K562 (cell line): ENCODE measurements at regions not wholly inside any gene's neighbourhood (a gene's known extent, or its start where the extent isn't known, plus 50 kb on each side); places are given as distances from the start of the nearest gene placed in this dataset.

ENCODE experiments used
- ARNT ChIP-seq, 2 experiments: fragments of 450-650 bp; IDR thresholded peaks; 2 replicates each; pipeline ENCODE4 v1.6.1; 2016; ENCODE audit warnings: mild to moderate bottlenecking in 1 of 2
- EHMT2 ChIP-seq: fragments of 450-650 bp; IDR thresholded peaks from 2 replicates; pipeline ENCODE4 v1.6.1; 2018; ENCODE audit warnings: antibody characterized with exemption
- FOXK1 ChIP-seq: sonication (generic); formaldehyde crosslinking; IDR thresholded peaks from 2 replicates; pipeline ENCODE4 v1.8.0; 2022; ENCODE audit warnings: missing genetic modification reagents, mild to moderate bottlenecking, borderline replicate concordance
- GABPB1 ChIP-seq: sonication (generic); formaldehyde crosslinking; IDR thresholded peaks from 2 replicates; pipeline ENCODE4 v1.8.0; 2022; ENCODE audit warnings: mild to moderate bottlenecking, missing genetic modification reagents
- HDAC1 ChIP-seq, 2 experiments: fragments of 450-650 bp; IDR thresholded peaks; 2 replicates each; pipeline ENCODE4 v1.6.1; 2016 to 2017; ENCODE audit warnings: inconsistent platforms in 1 of 2, mild to moderate bottlenecking in 1 of 2, moderate library complexity in 1 of 2
- KAT2B ChIP-seq: IDR thresholded peaks from one replicate; pipeline ENCODE4 v1.6.1; 2012; ENCODE audit warnings: low read depth, mild to moderate bottlenecking, control low read depth, inconsistent platforms, low read length, moderate library complexity
- MAFF ChIP-seq: IDR thresholded peaks from 2 replicates; pipeline ENCODE4 v1.6.1; 2012; ENCODE audit warnings: low read length, improper control_type of control experiment
- MAZ ChIP-seq, 2 experiments: fragments of 450-650 bp in 1 of 2; sonication (generic) in 1 of 2; formaldehyde crosslinking; IDR thresholded peaks in 1 of 2; conservative IDR thresholded peaks in 1 of 2; 2 replicates each; pipeline versions ENCODE4 v1.4.0 to v1.5.0; 2020; ENCODE audit warnings: mild to moderate bottlenecking in 1 of 2, missing genetic modification reagents in 1 of 2
- MCM2 ChIP-seq: fragments of 450-650 bp; IDR thresholded peaks from 2 replicates; pipeline ENCODE4 v1.6.1; 2017; ENCODE audit warnings: low read depth, mild to moderate bottlenecking
- MED1 ChIP-seq: sonication (generic); formaldehyde crosslinking; IDR thresholded peaks from 2 replicates; pipeline ENCODE4 v1.8.1; 2023; ENCODE audit warnings: missing genetic modification reagents, borderline replicate concordance
- NBN ChIP-seq: fragments of 450-650 bp; IDR thresholded peaks from 2 replicates; pipeline ENCODE4 v1.6.1; 2016; ENCODE audit warnings: low read depth, mild to moderate bottlenecking
- NELFE ChIP-seq: IDR thresholded peaks from 2 replicates; pipeline ENCODE4 v1.6.1; 2011; ENCODE audit warnings: mild to moderate bottlenecking; ENCODE audit not compliant: insufficient read depth, insufficient read length
- NFE2L1 ChIP-seq: fragments of 450-650 bp; IDR thresholded peaks from 2 replicates; pipeline ENCODE4 v1.6.1; 2016; ENCODE audit warnings: missing genetic modification characterization, low read depth, mild to moderate bottlenecking, missing compliant biosample characterization, moderate library complexity, borderline replicate concordance
- POLR3G ChIP-seq: IDR thresholded peaks from 2 replicates; pipeline ENCODE4 v1.6.1; 2011; ENCODE audit not compliant: insufficient read length, insufficient replicate concordance; ENCODE audit errors: extremely low read depth
- SAFB ChIP-seq: fragments of 200-400 bp; formaldehyde crosslinking; IDR thresholded peaks from 2 replicates; pipeline ENCODE4 v1.6.1; 2017; ENCODE audit warnings: low read depth, low read length, borderline replicate concordance
- TCF3 ChIP-seq: sonication (generic); formaldehyde crosslinking; IDR thresholded peaks from 2 replicates; pipeline ENCODE4 v1.4.0; 2020; ENCODE audit warnings: mild to moderate bottlenecking, missing genetic modification reagents
- ZFP1 ChIP-seq: fragments of 450-650 bp; formaldehyde crosslinking; IDR thresholded peaks from 2 replicates; pipeline ENCODE4 v1.4.0; 2020; ENCODE audit warnings: mild to moderate bottlenecking, mixed read lengths
- ZNF134 ChIP-seq: fragments of 250-450 bp; sonication (Bioruptor Pico); conservative IDR thresholded peaks from 2 replicates; pipeline ENCODE4 v1.4.0; 2020
- ZNF384 ChIP-seq: IDR thresholded peaks from 2 replicates; pipeline ENCODE4 v1.6.1; 2012; ENCODE audit warnings: low read depth, low read length, improper control_type of control experiment
- ZNF507 ChIP-seq: conservative IDR thresholded peaks from 2 replicates; pipeline ENCODE4 v1.6.1; 2017; ENCODE audit warnings: missing genetic modification characterization, missing compliant biosample characterization
- ZNF584 ChIP-seq: fragments of 200-800 bp; sonication (Bioruptor generic); IDR thresholded peaks from 2 replicates; pipeline ENCODE4 v1.6.1; 2016; ENCODE audit warnings: low read depth, mild to moderate bottlenecking, missing genetic modification characterization, missing compliant biosample characterization
- ZNF699 ChIP-seq: fragments of 250-450 bp; sonication (Bioruptor Pico); IDR thresholded peaks from 2 replicates; pipeline ENCODE4 v1.8.0; 2021; ENCODE audit warnings: mild to moderate bottlenecking, moderate library complexity; ENCODE audit not compliant: insufficient replicate concordance
- TF ChIP-seq, protein P1 (sequence below): IDR thresholded peaks from 2 replicates; pipeline ENCODE4 v1.6.1; 2012; ENCODE audit warnings: low read depth, low read length, improper control_type of control experiment, borderline replicate concordance
- TF ChIP-seq, protein P2 (sequence below): fragments of 250-450 bp; sonication (Bioruptor Pico); IDR thresholded peaks from 2 replicates; pipeline ENCODE4 v1.5.0; 2021
- TF ChIP-seq, protein P3 (sequence below): sonication (generic); formaldehyde crosslinking; IDR thresholded peaks from 2 replicates; pipeline ENCODE4 v1.8.0; 2022; ENCODE audit warnings: missing genetic modification reagents, mild to moderate bottlenecking, borderline replicate concordance
- TF ChIP-seq, protein P4 (sequence below), 2 experiments: fragments of 450-650 bp in 1 of 2; sonication (generic) in 1 of 2; formaldehyde crosslinking in 1 of 2; IDR thresholded peaks in 1 of 2; conservative IDR thresholded peaks in 1 of 2; 2 replicates each; pipeline versions ENCODE4 v1.6.1 to v1.8.1; 2016 to 2023; ENCODE audit warnings: mild to moderate bottlenecking in 2 of 2, moderate library complexity in 2 of 2, inconsistent platforms in 1 of 2, missing genetic modification reagents in 1 of 2

DNA sequence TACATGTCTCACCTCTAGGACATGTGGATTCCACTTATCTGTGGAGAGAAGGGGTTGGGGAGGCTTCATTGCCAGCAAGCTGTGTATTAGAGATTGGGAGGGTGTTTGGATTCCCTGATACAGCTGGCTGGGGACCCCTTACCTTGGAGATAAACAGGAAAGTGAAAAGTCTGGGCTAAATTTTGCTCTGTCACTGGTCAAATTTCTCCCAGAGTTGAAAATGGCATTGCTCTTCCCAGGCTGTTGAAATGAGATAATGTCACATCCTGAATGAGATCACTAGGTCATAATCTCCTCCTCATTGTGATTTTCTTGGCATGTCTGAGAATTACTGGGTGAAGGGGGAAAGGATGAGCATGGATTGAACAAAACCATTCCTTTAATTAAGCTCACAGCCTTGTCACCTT, 265.0 kb upstream of the PARD3B start (continued):
- TF ChIP-seq, protein P1, sequence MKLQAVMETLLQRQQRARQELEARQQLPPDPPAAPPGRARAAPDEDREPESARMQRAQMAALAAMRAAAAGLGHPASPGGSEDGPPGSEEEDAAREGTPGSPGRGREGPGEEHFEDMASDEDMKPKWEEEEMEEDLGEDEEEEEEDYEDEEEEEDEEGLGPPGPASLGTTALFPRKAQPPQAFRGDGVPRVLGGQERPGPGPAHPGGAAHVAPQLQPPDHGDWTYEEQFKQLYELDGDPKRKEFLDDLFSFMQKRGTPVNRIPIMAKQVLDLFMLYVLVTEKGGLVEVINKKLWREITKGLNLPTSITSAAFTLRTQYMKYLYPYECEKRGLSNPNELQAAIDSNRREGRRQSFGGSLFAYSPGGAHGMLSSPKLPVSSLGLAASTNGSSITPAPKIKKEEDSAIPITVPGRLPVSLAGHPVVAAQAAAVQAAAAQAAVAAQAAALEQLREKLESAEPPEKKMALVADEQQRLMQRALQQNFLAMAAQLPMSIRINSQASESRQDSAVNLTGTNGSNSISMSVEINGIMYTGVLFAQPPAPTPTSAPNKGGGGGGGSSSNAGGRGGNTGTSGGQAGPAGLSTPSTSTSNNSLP = no peak
- no peak for TF ChIP-seq MAFF
- TF ChIP-seq GABPB1 = no peak
- no peak for TF ChIP-seq MAZ (CRISPR knock-in tag; conservative IDR thresholded peaks at IDR 0.05 in 1 of 2, IDR thresholded peaks at IDR 0.05 in 1 of 2)
- TF ChIP-seq, protein P2, sequence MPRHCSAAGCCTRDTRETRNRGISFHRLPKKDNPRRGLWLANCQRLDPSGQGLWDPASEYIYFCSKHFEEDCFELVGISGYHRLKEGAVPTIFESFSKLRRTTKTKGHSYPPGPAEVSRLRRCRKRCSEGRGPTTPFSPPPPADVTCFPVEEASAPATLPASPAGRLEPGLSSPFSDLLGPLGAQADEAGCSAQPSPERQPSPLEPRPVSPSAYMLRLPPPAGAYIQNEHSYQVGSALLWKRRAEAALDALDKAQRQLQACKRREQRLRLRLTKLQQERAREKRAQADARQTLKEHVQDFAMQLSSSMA = no peak
- no peak for TF ChIP-seq MED1 (CRISPR knock-in tag)
- TF ChIP-seq HDAC1 (IDR thresholded peaks at IDR 0.05) = no peak
- TF ChIP-seq SAFB = no peak
- TF ChIP-seq MCM2 = no peak
- no peak for TF ChIP-seq ZFP1
- TF ChIP-seq ZNF134 (CRISPR knock-in tag) = no peak
- no peak for TF ChIP-seq ARNT (IDR thresholded peaks at IDR 0.05)
- TF ChIP-seq NFE2L1 (tag) = no peak
- TF ChIP-seq POLR3G = no peak
- no peak for TF ChIP-seq ZNF384
- TF ChIP-seq ZNF507 (tag) = no peak
- TF ChIP-seq ZNF699 (CRISPR knock-in tag) = no peak
- TF ChIP-seq EHMT2 = no peak
- TF ChIP-seq, protein P3, sequence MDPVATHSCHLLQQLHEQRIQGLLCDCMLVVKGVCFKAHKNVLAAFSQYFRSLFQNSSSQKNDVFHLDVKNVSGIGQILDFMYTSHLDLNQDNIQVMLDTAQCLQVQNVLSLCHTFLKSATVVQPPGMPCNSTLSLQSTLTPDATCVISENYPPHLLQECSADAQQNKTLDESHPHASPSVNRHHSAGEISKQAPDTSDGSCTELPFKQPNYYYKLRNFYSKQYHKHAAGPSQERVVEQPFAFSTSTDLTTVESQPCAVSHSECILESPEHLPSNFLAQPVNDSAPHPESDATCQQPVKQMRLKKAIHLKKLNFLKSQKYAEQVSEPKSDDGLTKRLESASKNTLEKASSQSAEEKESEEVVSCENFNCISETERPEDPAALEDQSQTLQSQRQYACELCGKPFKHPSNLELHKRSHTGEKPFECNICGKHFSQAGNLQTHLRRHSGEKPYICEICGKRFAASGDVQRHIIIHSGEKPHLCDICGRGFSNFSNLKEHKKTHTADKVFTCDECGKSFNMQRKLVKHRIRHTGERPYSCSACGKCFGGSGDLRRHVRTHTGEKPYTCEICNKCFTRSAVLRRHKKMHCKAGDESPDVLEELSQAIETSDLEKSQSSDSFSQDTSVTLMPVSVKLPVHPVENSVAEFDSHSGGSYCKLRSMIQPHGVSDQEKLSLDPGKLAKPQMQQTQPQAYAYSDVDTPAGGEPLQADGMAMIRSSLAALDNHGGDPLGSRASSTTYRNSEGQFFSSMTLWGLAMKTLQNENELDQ (CRISPR knock-in tag) = no peak
- TF ChIP-seq, protein P4, sequence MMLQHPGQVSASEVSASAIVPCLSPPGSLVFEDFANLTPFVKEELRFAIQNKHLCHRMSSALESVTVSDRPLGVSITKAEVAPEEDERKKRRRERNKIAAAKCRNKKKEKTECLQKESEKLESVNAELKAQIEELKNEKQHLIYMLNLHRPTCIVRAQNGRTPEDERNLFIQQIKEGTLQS (IDR thresholded peaks at IDR 0.05) = peak; percentile 59
- TF ChIP-seq, protein P4 (CRISPR knock-in tag; conservative IDR thresholded peaks at IDR 0.05) = no peak
- TF ChIP-seq FOXK1 = no peak
- no peak for TF ChIP-seq KAT2B
- TF ChIP-seq ZNF584 (CRISPR knock-in tag) = peak; percentile 52; the same call in 1 of the 2 replicates
- TF ChIP-seq NBN = no peak
- TF ChIP-seq NELFE = no peak
- TF ChIP-seq TCF3 (CRISPR knock-in tag) = peak; percentile 75
